ENCODE measurements at regions not wholly inside any gene's neighbourhood (a gene's known extent, or its start where the extent isn't known, plus 50 kb on each side); places are given as distances from the start of the nearest gene placed in this dataset.

- H3K27ac ChIP-seq: no peak overlapping the region
- BruUV-seq (replicated peaks): no TSS peak
- ChIA-PET POLR2A (ENCODE audit: unreplicated experiment) (no interaction called here), CTCF (no interaction called here)
- H3K9me3 ChIP-seq (ENCODE audit: insufficient read depth, low read depth): no peaks in the 10 kb centered on the region
- no peaks in the 10 kb centered on the region for H3F3A ChIP-seq (ENCODE audit: insufficient read depth, low read depth)
- no peak overlapping the region for H2AFZ ChIP-seq
- H3K4me3 ChIP-seq: no peak overlapping the region
- no peaks in the 10 kb centered on the region for H4K20me1 ChIP-seq (ENCODE audit: insufficient read depth)
- no peak for TF ChIP-seq EZH2 (IDR thresholded peaks at IDR 0.05; ENCODE audit: low read depth)
- no peak for TF ChIP-seq CTCF (conservative IDR thresholded peaks at IDR 0.05)
- no peak for DNase-seq
- no peaks in the 10 kb centered on the region for H3K79me2 ChIP-seq (ENCODE audit: low read depth)
- H3K4me2 ChIP-seq: no peak overlapping the region
- intact Hi-C loops (cut with micrococcal nuclease; ENCODE audit: unreplicated experiment): no loop called here
- H3K9me2 ChIP-seq (ENCODE audit: insufficient read depth): no peaks in the 10 kb centered on the region
- H3K4me1 ChIP-seq (replicated peaks; ENCODE audit: insufficient read depth): no peaks in the 10 kb centered on the region
- H3K36me3 ChIP-seq (ENCODE audit: low read depth): no peaks in the 10 kb centered on the region
- no peaks in the 10 kb centered on the region for H3K27me3 ChIP-seq (ENCODE audit: insufficient read depth, low read depth)
Observed at GRCh38 chr4:145351922-145352321, 129.7 kb upstream of the SMAD1 start.

DNA sequence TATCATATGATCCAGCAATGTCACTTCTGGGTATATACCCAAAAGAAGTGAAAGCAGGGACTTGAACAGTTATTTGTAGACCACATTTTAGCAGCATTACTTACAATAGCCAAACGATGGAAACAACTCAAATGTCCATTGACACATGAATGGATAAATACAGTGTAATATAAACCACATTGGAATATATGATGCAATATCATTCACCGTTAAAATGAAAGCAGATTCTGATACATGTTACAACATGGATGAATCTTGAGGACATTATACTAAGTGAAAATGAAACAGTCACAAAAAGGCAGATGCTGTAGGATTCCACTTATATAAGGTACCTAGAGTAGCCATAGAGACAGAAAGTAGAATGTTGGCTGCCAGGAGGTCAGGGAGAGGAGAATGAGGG, 130.5 kb upstream of the SMAD1 start:
- no peak for TF ChIP-seq CTCF (conservative IDR thresholded peaks at IDR 0.05)
- TF ChIP-seq EZH2 (IDR thresholded peaks at IDR 0.05; ENCODE audit: low read depth): no peak
- DNase-seq: no peak
- no peaks in the 10 kb centered on the region for H4K20me1 ChIP-seq (ENCODE audit: insufficient read depth)
- CTCF ChIA-PET: no interaction called here
- POLR2A ChIA-PET (ENCODE audit: unreplicated experiment): no interaction called here
- no peak overlapping the region for H3K4me3 ChIP-seq
- H3K79me2 ChIP-seq (ENCODE audit: low read depth): no peaks in the 10 kb centered on the region
- H3K9me3 ChIP-seq (ENCODE audit: insufficient read depth, low read depth): no peaks in the 10 kb centered on the region
- BruUV-seq (replicated peaks): no TSS peak
- no peaks in the 10 kb centered on the region for H3K4me1 ChIP-seq (replicated peaks; ENCODE audit: insufficient read depth)
- intact Hi-C loops (cut with micrococcal nuclease; ENCODE audit: unreplicated experiment): no loop called here
- H3K27me3 ChIP-seq (ENCODE audit: insufficient read depth, low read depth): no peaks in the 10 kb centered on the region
- H3K9me2 ChIP-seq (ENCODE audit: insufficient read depth): no peaks in the 10 kb centered on the region
- no peak overlapping the region for H3K4me2 ChIP-seq
- H3K27ac ChIP-seq: no peak overlapping the region
- no peak overlapping the region for H2AFZ ChIP-seq
- H3K36me3 ChIP-seq (ENCODE audit: low read depth): no peaks in the 10 kb centered on the region
- H3F3A ChIP-seq (ENCODE audit: insufficient read depth, low read depth): no peaks in the 10 kb centered on the region

GRCh38 chr4:145348291-145348690, 133.4 kb upstream of the SMAD1 start:
- Histone ChIP-seq H2AFZ (no peak overlapping the region), H3K79me2 (ENCODE audit: low read depth) (no peaks in the 10 kb centered on the region), H3F3A (ENCODE audit: insufficient read depth, low read depth) (no peaks in the 10 kb centered on the region), H3K4me3 (no peak overlapping the region), H3K9me2 (ENCODE audit: insufficient read depth) (no peaks in the 10 kb centered on the region), H3K27ac (no peak overlapping the region), H3K9me3 (ENCODE audit: insufficient read depth, low read depth) (no peaks in the 10 kb centered on the region), H4K20me1 (ENCODE audit: insufficient read depth) (no peaks in the 10 kb centered on the region), H3K36me3 (ENCODE audit: low read depth) (no peaks in the 10 kb centered on the region), H3K27me3 (ENCODE audit: insufficient read depth, low read depth) (no peaks in the 10 kb centered on the region), H3K4me1 (replicated peaks; ENCODE audit: insufficient read depth) (no peaks in the 10 kb centered on the region), H3K4me2 (no peak overlapping the region)
- DNase-seq: no peak
- intact Hi-C loops (cut with micrococcal nuclease; ENCODE audit: unreplicated experiment): no loop called here
- POLR2A ChIA-PET (ENCODE audit: unreplicated experiment): interaction anchor here (0.6 kb wide), 1 partner anchor 559 kb away, joined by 5 read pairs; no protein-coding TSS in a partner anchor
- BruUV-seq (replicated peaks): no TSS peak
- TF ChIP-seq CTCF (conservative IDR thresholded peaks at IDR 0.05) (no peak), EZH2 (IDR thresholded peaks at IDR 0.05; ENCODE audit: low read depth) (no peak)
- CTCF ChIA-PET: no interaction called here
